NCI-H2029 treated with DMSO at 0.1 percent for 48 hours (cell line): ENCODE measurements at regions not wholly inside any gene's neighbourhood (a gene's known extent, or its start where the extent isn't known, plus 50 kb on each side); places are given as distances from the start of the nearest gene placed in this dataset.

Experiments
- DNase-seq: peaks from one replicate; lab custom pipeline; 2025; lab: John Stamatoyannopoulos, UW

- DNase-seq = no peak
Measured at GRCh38 chr22:27144321-27144720, 486.9 kb downstream of the MIAT start.

GRCh38 chr22:27146866-27147633 is 489.7 kb downstream of the MIAT start:
- DNase-seq = no peak

GRCh38 chr22:27148055-27148454 is 490.7 kb downstream of the MIAT start:
- no peak for DNase-seq

- no peak for DNase-seq
Measured at GRCh38 chr22:27148886-27149470, 491.6 kb downstream of the MIAT start.

- DNase-seq = no peak
Measured at GRCh38 chr22:27149921-27150543, 492.6 kb downstream of the MIAT start.

GRCh38 chr22:27150544-27150941 is 493.2 kb downstream of the MIAT start:
- no peak for DNase-seq

GRCh38 chr22:27151407-27151806 is 494.0 kb downstream of the MIAT start:
- no peak for DNase-seq

GRCh38 chr22:27152033-27152432 is 494.6 kb downstream of the MIAT start:
- DNase-seq = no peak

- DNase-seq = no peak
Measured at GRCh38 chr22:27152883-27153282, 495.5 kb downstream of the MIAT start.

- no peak for DNase-seq
Measured at GRCh38 chr22:27153386-27153785, 496.0 kb downstream of the MIAT start.

GRCh38 chr22:27154717-27155116 is 497.3 kb downstream of the MIAT start:
- DNase-seq = no peak

GRCh38 chr22:27156821-27157489 is 499.6 kb downstream of the MIAT start:
- DNase-seq = no peak

- no peak for DNase-seq
Measured at GRCh38 chr22:27157666-27158370, 500.4 kb downstream of the MIAT start.

- no peak for DNase-seq
Measured at GRCh38 chr22:27159016-27159415, 501.6 kb downstream of the MIAT start.

- DNase-seq = no peak
Measured at GRCh38 chr22:27159716-27160295, 502.4 kb downstream of the MIAT start.

GRCh38 chr22:27163162-27164137 is 506.1 kb downstream of the MIAT start:
- no peak for DNase-seq

GRCh38 chr22:27164781-27165503 is 507.6 kb downstream of the MIAT start:
- DNase-seq = no peak

- DNase-seq = no peak
Measured at GRCh38 chr22:27168681-27169080, 511.3 kb downstream of the MIAT start.

GRCh38 chr22:27170491-27170890 is 513.1 kb downstream of the MIAT start:
- DNase-seq = no peak

GRCh38 chr22:27171212-27171611 is 513.8 kb downstream of the MIAT start:
- DNase-seq = no peak
